IPS-NIHi7 (cell line): ENCODE measurements at regions not wholly inside any gene's neighbourhood (a gene's known extent, or its start where the extent isn't known, plus 50 kb on each side); places are given as distances from the start of the nearest gene placed in this dataset.

Source experiments
- DNase-seq: peaks from one replicate; pipeline ENCODE4 v3.0.0; 2012; ENCODE audit warnings: mixed read lengths; ENCODE audit errors: extremely low spot score

DNA sequence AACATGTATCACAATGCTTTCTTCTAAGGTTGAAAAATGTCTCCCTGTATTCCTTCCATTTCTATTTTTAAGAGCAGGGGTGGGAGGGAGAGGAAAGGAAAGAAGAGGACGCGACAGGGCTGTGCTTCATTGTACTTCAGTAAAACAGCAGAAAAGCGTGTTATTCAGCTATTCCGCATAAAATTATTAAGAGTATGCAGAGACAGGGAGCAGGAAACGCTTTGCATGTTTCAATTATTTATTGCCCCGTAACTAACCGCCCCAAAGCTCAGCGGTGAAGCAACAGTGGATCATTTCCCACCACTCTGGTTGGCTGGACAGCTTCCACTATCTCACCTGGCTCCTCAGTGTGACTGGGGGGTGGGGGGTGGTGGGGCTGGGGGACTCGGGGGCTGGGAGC is 188.9 kb downstream of the TTLL2 start:
- DNase-seq, result no peak

DNA sequence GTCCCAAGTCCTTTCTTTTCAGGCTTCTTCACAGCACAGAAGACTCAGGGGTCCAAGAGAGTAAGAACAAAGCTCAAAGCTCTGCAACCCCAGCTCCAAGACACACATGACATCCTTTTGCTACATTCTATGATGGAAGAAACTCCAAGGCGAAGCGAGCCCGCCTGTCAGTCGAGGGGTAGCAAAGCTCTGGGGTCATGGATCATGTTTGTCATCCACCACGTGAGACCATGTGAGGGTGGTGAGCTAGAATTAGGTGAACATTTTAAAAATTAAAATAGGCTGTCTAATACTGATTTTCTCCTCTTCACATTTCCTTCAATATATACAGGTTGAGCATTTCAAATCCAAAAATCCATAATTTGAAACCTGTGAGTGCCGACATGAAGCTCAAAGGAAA is 189.6 kb downstream of the TTLL2 start:
- no peak for DNase-seq

DNA sequence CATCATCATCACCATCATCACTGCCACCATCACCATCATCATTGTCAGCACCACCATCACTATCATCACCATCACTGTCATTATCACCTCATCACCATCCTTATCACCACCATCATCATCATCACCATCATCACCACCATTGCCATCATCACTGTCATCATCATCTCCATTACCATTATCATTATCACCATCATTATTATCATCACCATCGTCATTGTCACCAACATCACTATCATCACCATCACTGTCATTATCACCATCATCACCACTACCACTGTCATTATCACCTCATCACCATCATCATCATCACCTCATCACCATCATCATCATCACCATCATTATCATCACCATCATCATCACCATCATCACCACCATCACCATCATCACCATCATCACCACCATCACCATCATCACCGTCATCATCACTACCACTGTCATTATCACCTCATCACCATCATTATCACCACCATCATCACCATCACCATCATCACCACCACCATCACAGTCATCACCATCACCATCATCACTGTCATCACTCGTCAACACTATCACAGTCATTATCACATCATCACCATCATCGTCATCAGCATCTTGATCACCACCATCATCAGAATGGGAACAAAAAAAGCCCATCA is 191.1 kb downstream of the TTLL2 start:
- DNase-seq, result no peak

DNA sequence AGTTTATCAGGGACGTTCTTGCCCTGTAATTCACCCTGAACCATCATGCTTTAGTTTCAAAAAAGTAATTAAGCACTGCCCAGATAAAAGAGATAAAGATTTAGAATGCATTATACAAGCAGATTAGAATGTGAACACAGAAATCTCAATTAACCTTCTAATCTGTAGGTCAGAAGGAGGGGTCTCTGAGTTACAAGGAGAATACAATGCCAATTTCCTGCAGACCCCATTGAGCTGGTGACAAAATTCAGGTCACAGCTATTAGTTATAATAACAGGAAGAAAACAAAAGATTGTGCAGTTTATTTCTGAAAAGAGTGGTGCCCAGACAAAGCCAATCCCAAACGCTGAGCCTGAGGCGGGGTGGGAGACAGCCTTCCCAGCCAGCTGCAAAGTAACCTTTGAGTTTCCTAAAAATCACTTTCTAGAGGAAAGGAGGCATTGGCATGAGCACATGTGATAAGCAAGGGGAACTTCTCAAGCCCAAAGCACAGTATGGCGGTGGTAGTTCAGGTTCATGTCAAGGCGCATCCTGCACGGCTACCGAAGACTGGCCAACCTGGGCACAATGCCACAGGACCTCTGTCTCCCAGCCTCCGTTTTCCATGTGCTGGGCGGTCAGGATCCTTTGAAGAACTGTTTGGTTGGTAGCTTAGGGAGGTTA is 192.5 kb downstream of the TTLL2 start:
- DNase-seq, result no peak

GRCh38 chr6:167523426-167523825 is 198.5 kb downstream of the TTLL2 start:
- no peak for DNase-seq

DNA sequence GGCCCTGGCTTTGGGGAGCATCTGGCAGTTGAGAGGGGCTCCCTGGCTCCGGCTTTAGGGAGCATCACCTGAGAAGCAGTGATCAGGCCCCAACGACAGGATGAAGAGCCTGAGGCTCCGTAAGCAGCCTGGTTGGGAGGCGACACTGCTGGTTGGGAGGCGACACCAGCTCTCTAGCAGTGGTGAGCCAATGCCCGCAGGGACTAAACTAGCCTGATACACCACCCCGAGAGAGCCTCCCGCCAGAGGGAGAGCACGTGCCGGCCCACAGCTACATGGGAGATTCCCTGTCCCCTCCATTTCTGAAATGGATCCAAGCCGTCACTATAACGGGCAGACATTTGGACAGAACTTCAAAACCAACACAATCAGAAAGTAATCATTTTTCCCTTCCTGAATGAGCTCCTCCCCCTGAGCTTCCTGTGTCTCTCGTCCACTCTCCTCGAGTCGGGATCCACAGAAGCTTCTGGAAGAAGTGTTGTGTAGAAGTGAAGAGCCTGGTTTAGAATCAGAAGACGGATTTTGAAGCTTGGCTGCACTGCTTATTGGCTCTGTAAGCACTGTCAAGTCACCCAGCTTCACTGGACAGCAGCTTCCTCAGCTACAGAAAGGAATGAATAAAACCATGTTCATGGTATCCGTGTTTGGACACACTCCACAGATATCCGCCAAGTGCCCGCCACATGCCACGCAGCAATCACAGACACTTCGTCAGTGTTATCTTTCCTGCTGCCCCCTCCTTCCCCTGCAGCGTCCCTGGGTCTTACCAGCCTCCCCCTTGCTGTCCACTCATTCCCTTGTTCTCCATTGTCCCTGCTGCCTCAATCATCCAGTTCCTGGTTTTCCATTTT is 199.6 kb downstream of the TTLL2 start:
- no peak for DNase-seq

DNA sequence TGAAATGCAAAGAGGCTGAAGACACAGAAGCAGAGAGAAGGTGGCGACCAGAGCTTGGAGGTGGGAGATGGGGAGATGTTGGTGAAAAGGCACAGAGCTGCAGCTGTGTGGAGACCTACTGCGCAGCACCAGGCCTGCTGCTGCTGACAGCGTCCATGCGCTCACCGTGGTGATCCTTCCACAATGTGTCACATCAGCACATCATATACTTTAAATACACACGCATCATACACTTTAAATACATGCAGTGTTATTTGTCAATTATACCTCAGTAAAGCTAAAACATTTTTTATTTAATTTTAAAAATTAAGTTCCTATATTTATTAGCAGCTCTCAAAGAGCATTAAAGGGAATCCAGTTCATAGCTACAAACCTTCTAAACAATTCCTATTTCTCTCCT is 200.9 kb downstream of the TTLL2 start:
- DNase-seq, result no peak

DNA sequence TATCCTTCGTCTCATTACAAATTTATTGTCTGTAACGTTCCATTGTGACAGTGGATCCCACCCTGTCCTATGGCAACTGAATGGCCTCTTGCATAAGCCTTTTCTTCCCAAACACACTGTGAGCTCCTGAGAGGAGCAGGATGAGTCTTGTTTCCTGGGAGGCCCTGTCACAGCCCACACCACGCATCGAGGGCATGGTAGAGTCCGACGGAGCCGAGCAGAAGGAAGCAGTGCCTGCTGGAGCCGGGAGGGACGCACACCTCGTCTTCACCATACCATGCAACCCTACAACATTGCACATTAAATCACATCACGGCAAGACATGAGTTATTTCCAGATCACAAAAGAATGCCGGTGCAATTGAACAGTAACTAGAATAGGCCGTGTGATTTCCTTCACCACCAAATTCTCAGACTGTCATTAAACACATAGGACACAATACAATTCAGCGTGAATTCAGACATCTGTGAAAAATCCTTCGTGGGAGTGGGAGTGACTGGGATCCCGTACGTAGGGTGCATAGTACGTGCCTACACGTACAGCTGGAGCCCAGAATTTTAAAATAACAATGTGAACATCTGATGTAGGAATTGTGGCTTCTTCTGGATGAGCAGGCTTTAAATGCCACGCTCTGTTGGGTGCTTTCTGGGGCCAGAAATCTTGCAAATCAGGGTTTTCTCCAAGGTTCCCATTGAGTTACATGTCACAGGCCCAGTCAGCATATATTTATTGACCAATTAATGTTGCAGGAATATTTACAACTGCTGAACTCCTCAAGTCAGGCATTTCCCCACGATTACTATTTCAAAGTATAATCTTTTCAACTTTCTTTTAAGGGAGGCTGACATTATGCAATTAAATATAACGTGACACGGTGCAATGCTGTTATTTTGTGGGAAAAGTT is 201.8 kb downstream of the TTLL2 start:
- DNase-seq, result no peak

DNA sequence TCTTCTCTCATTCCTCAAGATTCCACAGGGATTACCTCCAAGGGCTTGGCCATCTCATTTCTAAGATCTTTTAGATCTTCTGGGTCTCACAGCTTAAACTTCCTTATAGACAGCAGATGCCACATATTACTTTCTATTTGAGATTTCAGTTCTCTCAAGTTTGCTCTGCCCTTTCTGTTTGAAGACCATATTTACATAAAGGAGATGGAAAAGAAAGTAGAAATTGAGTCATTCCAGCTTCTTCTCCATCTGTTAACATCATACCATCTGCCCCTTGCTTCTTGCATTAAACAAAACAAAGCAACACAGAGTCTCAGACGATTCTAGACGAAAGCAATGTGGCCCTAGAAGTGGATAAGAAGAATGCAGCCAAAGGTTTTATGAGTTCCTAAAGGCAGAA is 203.4 kb downstream of the TTLL2 start:
- DNase-seq, result no peak

- no peak for DNase-seq
Observed at GRCh38 chr6:167528976-167529375, 204.1 kb downstream of the TTLL2 start.

- DNase-seq, result no peak
Observed at GRCh38 chr6:167529444-167530335, 204.8 kb downstream of the TTLL2 start.

DNA sequence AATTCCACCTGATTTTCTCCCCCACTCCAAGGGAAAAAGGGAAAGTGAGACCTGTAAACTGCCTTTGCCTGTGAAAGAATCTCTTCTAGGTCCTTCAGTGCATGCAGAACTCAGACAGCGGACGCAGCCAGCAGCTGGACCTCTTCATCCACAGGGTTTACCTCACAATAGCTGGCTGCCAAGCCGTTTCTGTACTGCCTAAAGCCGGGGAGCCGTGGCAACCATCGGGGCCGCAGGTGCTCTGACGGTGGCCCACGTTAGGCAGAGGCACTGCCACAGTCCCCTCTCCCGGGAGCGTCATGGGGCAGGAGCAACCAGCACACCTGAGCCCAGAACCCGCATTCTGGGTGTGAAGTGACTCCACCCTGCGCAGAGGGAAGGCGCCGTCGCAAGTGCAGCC is 206.1 kb downstream of the TTLL2 start:
- DNase-seq, result no peak

- DNase-seq, result no peak
Observed at GRCh38 chr6:167532410-167533288, 207.8 kb downstream of the TTLL2 start.

DNA sequence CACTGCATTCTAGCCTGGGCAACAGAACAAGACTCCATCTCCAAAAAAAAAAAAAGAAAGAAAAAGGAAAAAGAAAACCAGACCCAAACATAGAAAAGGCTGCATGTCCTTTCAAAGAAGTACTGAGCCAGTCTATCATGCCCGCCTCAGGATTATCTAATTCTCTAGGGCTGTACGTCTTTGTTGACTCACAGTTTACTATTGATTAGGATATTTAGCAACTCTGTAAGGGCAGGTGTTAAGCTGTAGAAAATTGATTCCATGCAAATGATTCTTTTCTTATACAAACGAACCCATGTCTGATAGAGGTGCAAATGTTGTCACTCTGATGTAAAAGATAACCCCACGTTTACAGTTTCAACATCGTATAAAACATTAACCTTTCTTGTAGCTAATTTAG is 209.0 kb downstream of the TTLL2 start:
- no peak for DNase-seq

DNA sequence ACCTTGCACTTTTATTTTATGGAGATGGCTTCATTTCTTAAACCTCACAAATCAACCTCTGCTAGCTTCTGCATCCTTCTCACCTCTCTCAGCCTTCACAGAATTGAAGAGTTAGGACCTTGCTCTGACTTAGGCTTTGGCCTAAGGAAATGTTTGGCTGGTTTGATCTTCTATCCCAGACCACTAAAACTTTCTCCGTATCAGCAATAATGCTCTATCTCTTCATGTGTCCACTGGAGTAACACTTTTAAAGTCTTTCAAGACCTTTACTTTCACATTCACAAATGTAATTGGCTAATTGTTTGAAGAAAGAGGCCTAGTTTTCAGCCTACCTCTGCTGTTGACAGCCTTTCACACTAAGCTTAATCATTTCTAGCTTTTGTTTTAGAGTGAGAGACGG is 212.9 kb downstream of the TTLL2 start:
- DNase-seq, result no peak

DNA sequence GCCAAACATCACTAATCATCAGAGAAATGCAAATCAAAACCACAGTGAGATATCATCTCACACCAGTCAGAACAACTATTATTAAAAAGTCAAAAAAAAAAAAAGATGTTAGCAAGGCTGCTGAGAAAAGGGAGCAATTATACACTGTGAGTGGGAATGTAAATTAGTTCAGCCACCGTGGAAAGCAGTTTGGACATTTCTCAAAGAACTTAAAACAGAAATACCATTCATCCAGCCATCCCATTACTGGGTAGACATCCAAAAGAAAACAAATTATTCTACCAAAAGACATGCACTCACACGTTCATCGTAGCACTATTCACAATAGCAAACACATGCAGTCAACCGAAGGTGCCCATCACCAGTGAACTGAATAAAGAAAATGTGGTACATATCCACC is 213.9 kb downstream of the TTLL2 start:
- DNase-seq, result no peak

DNA sequence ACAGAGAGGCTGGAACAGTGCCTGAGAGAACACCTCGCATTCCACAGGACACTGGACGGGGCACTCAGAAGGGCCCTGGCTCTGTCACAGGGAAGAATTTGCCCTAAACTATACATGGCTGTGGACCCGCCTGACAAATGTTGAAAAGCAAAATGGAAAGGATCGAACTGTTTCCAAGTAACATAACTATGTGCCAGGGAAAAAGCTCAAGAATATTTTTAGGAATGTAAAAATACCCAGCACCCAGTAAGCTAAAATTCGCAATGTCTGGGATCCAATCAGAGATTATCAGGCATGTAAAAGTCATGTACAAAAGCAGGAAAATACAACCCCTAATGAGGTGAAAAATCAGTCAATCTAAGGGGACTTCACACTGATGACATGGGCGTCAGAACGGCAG is 215.9 kb downstream of the TTLL2 start:
- no peak for DNase-seq

DNA sequence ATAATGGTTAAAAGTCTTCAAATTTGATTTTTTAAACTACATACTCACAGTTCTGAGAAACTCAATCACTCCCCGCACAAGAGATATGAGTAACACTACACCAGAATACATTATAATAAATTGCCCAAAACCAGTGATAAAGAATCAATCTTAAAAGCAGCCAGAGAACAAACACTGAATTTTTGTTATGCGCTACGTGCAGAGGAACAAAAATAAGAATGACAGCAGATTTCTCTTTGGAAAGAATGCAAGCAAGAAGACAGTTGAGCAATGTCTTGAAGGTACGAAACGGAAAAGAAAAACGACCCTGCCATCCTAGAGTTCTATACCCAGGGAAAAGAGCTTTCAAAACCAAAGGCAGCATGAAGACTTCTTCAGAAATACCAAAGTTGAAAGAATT is 216.7 kb downstream of the TTLL2 start:
- no peak for DNase-seq

- no peak for DNase-seq
Observed at GRCh38 chr6:167543602-167544497, 219.0 kb downstream of the TTLL2 start.
